Activated T-cell treated with anti-CD3 and anti-CD28 coated beads for 1 hour (primary cell): ENCODE measurements at regions not wholly inside any gene's neighbourhood (a gene's known extent, or its start where the extent isn't known, plus 50 kb on each side); places are given as distances from the start of the nearest gene placed in this dataset.

Source experiments
- DNase-seq: peaks from one replicate; pipeline ENCODE4 v3.0.0-alpha.2; 2020; ENCODE audit warnings: low read depth

- no peak for DNase-seq
Observed at GRCh38 chr17:17417718-17418181, 59.0 kb upstream of the MED9 start.

GRCh38 chr17:17419166-17419565 lies 57.6 kb upstream of the MED9 start:
- no peak for DNase-seq

- no peak for DNase-seq
Observed at GRCh38 chr17:17419631-17420030, 57.2 kb upstream of the MED9 start.

GRCh38 chr17:17420082-17420481 lies 56.7 kb upstream of the MED9 start:
- no peak for DNase-seq

- DNase-seq, result no peak
Observed at GRCh38 chr17:17420561-17421269, 56.1 kb upstream of the MED9 start.

GRCh38 chr17:17421346-17422216 lies 55.2 kb upstream of the MED9 start:
- no peak for DNase-seq

- DNase-seq, result no peak
Observed at GRCh38 chr17:17422217-17422610, 54.6 kb upstream of the MED9 start.

- no peak for DNase-seq
Observed at GRCh38 chr17:17422641-17423040, 54.2 kb upstream of the MED9 start.

GRCh38 chr17:17423656-17424055 lies 53.1 kb upstream of the MED9 start:
- DNase-seq, result no peak

- DNase-seq, result no peak
Observed at GRCh38 chr17:17424552-17424951, 52.2 kb upstream of the MED9 start.

- DNase-seq, result no peak
Observed at GRCh38 chr17:17425005-17425404, 51.8 kb upstream of the MED9 start.

- DNase-seq, result no peak
Observed at GRCh38 chr17:17425591-17425990, 51.2 kb upstream of the MED9 start.

- no peak for DNase-seq
Observed at GRCh38 chr17:17426184-17426583, 50.6 kb upstream of the MED9 start.
